Trophoblast cell (in vitro differentiated cells and primary cell): ENCODE measurements at regions not wholly inside any gene's neighbourhood (a gene's known extent, or its start where the extent isn't known, plus 50 kb on each side); places are given as distances from the start of the nearest gene placed in this dataset.
"Not testable (repeated sequence)": the region's sequence is repeated elsewhere in the genome, so short reads cannot be mapped to it uniquely, and the experiment has no call there.

ENCODE experiments used
- DNase-seq, 2 donors: peaks; one replicate each; pipeline ENCODE4 v3.0.0-alpha.2; 2016
- H2AFZ ChIP-seq: 2 replicates; pipeline ENCODE4 v1.6.1; 2013; ENCODE audit warnings: low read length, moderate library complexity, mild to moderate bottlenecking; ENCODE audit not compliant: insufficient read depth, poor library complexity
- H2AK5ac ChIP-seq: 2 replicates; pipeline ENCODE4 v1.6.1; 2013; ENCODE audit warnings: mild to moderate bottlenecking, low read length
- H2BK120ac ChIP-seq: 2 replicates; pipeline ENCODE4 v1.6.1; 2013; ENCODE audit warnings: low read length, mild to moderate bottlenecking, moderate library complexity; ENCODE audit not compliant: insufficient read depth, poor library complexity
- H2BK12ac ChIP-seq: 2 replicates; pipeline ENCODE4 v1.6.1; 2013; ENCODE audit warnings: mild to moderate bottlenecking, low read length, moderate library complexity
- H2BK5ac ChIP-seq: 2 replicates; pipeline ENCODE4 v1.6.1; 2013; ENCODE audit warnings: low read length, low read depth, moderate library complexity, mild to moderate bottlenecking; ENCODE audit not compliant: poor library complexity
- H3K14ac ChIP-seq: 2 replicates; pipeline ENCODE4 v1.6.1; 2013; ENCODE audit warnings: mild to moderate bottlenecking, low read length
- H3K18ac ChIP-seq: 2 replicates; pipeline ENCODE4 v1.6.1; 2013; ENCODE audit warnings: mild to moderate bottlenecking, low read length
- H3K23ac ChIP-seq: 2 replicates; pipeline ENCODE4 v1.6.1; 2013; ENCODE audit warnings: low read length
- H3K27ac ChIP-seq: 2 replicates; pipeline ENCODE4 v1.5.1; 2013; ENCODE audit warnings: low read depth, mild to moderate bottlenecking, inconsistent platforms, low read length, moderate library complexity
- H3K27me3 ChIP-seq: 2 replicates; pipeline ENCODE4 v1.6.1; 2013; ENCODE audit warnings: inconsistent platforms, mild to moderate bottlenecking, low read length, moderate library complexity; ENCODE audit not compliant: insufficient read depth
- H3K36me3 ChIP-seq, 2 experiments: 1 replicate in 1 of 2; 2 replicates in 1 of 2; pipeline ENCODE4 v1.6.1; 2013; ENCODE audit warnings: low read length in 2 of 2, mild to moderate bottlenecking in 2 of 2, moderate library complexity in 1 of 2; ENCODE audit not compliant: insufficient read depth in 2 of 2, control insufficient read depth in 1 of 2
- H3K4ac ChIP-seq: 2 replicates; pipeline ENCODE4 v1.6.1; 2013; ENCODE audit warnings: low read depth, mild to moderate bottlenecking, low read length, moderate library complexity
- H3K4me1 ChIP-seq, 2 experiments: 1 replicate in 1 of 2; 2 replicates in 1 of 2; pipeline ENCODE4 v1.6.1; 2013; ENCODE audit warnings: low read length in 2 of 2, mild to moderate bottlenecking in 2 of 2, moderate library complexity in 1 of 2; ENCODE audit not compliant: insufficient read depth in 2 of 2, control insufficient read depth in 1 of 2
- H3K4me2 ChIP-seq: 2 replicates; pipeline ENCODE4 v1.6.1; 2013; ENCODE audit warnings: inconsistent platforms, mild to moderate bottlenecking, low read length, moderate library complexity
- H3K4me3 ChIP-seq: 2 replicates; pipeline ENCODE4 v1.5.1; 2013; ENCODE audit warnings: mild to moderate bottlenecking, low read depth, low read length, inconsistent platforms
- H3K79me1 ChIP-seq: one replicate; pipeline ENCODE4 v1.6.1; 2013; ENCODE audit warnings: low read length
- H3K79me2 ChIP-seq: 2 replicates; pipeline ENCODE4 v1.6.1; 2013; ENCODE audit warnings: low read length, mild to moderate bottlenecking; ENCODE audit not compliant: control insufficient read depth, insufficient read depth, poor library complexity
- H3K9ac ChIP-seq: 2 replicates; pipeline ENCODE4 v1.6.1; 2013; ENCODE audit warnings: mild to moderate bottlenecking, low read length
- H3K9me3 ChIP-seq: 2 replicates; pipeline ENCODE4 v1.6.1; 2013; ENCODE audit warnings: low read depth, mild to moderate bottlenecking, control low read depth, inconsistent platforms, low read length; ENCODE audit not compliant: insufficient read depth
- H4K12ac ChIP-seq: 2 replicates; pipeline ENCODE4 v1.6.1; 2013; ENCODE audit warnings: low read depth, mild to moderate bottlenecking, low read length, moderate library complexity
- H4K8ac ChIP-seq: 2 replicates; pipeline ENCODE4 v1.6.1; 2013; ENCODE audit warnings: low read depth, mild to moderate bottlenecking, low read length, moderate library complexity
- H4K91ac ChIP-seq: one replicate; pipeline ENCODE4 v1.6.1; 2013; ENCODE audit warnings: low read depth, mild to moderate bottlenecking, low read length, moderate library complexity
- WGBS: extraction: QIAGEN DNeasy Blood & Tissue Kit; methylation state at CpG from one replicate; pipeline ENCODE4 v1.1.7; 2013; ENCODE audit warnings: missing lambda C conversion rate; ENCODE audit not compliant: insufficient read length, insufficient coverage; ENCODE audit errors: extremely low coverage; 5-methylcytosine and 5-hydroxymethylcytosine counted together

DNA sequence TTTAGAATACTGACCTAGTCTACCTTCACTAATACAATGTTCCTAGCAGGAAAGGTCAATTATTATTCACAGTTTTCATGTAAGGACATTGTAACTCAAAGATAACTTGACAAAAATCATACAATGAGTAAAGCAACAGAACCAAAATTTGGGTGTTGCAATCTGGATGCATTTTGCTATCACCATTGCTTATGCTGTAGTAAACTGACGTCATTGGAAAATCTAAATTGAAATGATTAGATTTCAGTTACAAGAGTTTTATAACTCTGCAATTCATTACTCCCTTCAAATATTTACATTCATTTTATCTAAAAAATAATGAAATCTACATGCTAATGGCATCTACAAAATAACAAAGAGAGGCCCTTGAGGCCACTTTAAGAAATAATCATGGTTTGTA lies 147.0 kb downstream of the TENT5A start:
- no peak overlapping the region for H2BK120ac ChIP-seq
- no CpG with 5 or more reads among the region's 1 CpG for WGBS

GRCh38 chr6:81601918-81602317 lies 150.6 kb downstream of the TENT5A start:
- no peak overlapping the region for H3K14ac ChIP-seq
- H3K4me2 ChIP-seq = no peak overlapping the region
- no peak overlapping the region for H4K8ac ChIP-seq
- H3K79me1 ChIP-seq = no peaks in the 10 kb centered on the region
- no peak overlapping the region for H2BK120ac ChIP-seq
- H3K4me1 ChIP-seq = no peaks in the 10 kb centered on the region
- no peaks in the 10 kb centered on the region for H3K79me2 ChIP-seq
- H2AFZ ChIP-seq = no peak overlapping the region
- H4K91ac ChIP-seq = no peak overlapping the region
- H2BK12ac ChIP-seq = no peak overlapping the region
- H3K23ac ChIP-seq = no peak overlapping the region
- no peaks in the 10 kb centered on the region for H3K27me3 ChIP-seq
- no peak overlapping the region for H2BK5ac ChIP-seq
- H4K12ac ChIP-seq = no peak overlapping the region
- no peak overlapping the region for H3K9ac ChIP-seq
- H3K36me3 ChIP-seq = no peaks in the 10 kb centered on the region
- H3K4ac ChIP-seq = no peak overlapping the region
- WGBS = no CpG with 5 or more reads among the region's 2 CpGs
- no peak overlapping the region for H2AK5ac ChIP-seq
- H3K18ac ChIP-seq = no peak overlapping the region
- no peak overlapping the region for H3K4me3 ChIP-seq
- DNase-seq = no peak
- H3K27ac ChIP-seq = no peak overlapping the region
- no peaks in the 10 kb centered on the region for H3K9me3 ChIP-seq

More for the DNA sequence above, 147.0 kb downstream of the TENT5A start:
- Histone ChIP-seq H3K4me2 (no peak overlapping the region), H3K27me3 (no peaks in the 10 kb centered on the region), H4K8ac (no peak overlapping the region), H3K79me1 (no peaks in the 10 kb centered on the region), H3K36me3 (no peaks in the 10 kb centered on the region), H2BK5ac (no peak overlapping the region), H3K4me3 (no peak overlapping the region), H3K9ac (no peak overlapping the region), H3K4ac (no peak overlapping the region), H3K9me3 (no peaks in the 10 kb centered on the region), H3K14ac (no peak overlapping the region), H2BK12ac (no peak overlapping the region), H3K4me1 (no peaks in the 10 kb centered on the region), H3K79me2 (no peaks in the 10 kb centered on the region), H2AFZ (no peak overlapping the region), H4K91ac (no peak overlapping the region), H4K12ac (no peak overlapping the region), H3K18ac (no peak overlapping the region), H3K23ac (no peak overlapping the region), H2AK5ac (no peak overlapping the region), H3K27ac (no peak overlapping the region)
- no peak for DNase-seq

DNA sequence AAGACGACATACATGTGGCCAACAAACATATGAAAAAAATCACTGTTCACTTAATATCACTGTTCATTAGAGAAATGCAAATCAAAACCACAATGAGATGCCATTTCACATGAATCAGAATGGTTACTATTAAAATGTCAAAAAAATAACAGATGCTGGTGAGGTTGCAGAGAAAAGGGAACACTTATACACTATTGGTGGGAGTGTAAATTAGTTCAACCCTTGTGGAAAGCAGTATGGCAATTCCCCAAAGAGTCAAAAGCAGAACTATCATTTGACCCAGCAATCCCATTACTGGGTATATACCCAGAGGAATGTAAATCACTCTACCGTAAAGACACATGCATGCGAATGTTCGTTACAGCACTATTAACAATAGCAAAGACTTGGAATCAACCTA lies 152.0 kb downstream of the TENT5A start:
- H3K79me1 ChIP-seq, H3K4me3 ChIP-seq, H3K79me2 ChIP-seq, DNase-seq, H2AFZ ChIP-seq, H2AK5ac ChIP-seq, H3K36me3 ChIP-seq, H4K91ac ChIP-seq, H4K12ac ChIP-seq, H3K14ac ChIP-seq, H3K4me2 ChIP-seq, H3K9me3 ChIP-seq, H3K23ac ChIP-seq, H3K4me1 ChIP-seq, H3K27me3 ChIP-seq, H2BK120ac ChIP-seq, H4K8ac ChIP-seq, H3K18ac ChIP-seq, H3K27ac ChIP-seq, H3K9ac ChIP-seq, H2BK5ac ChIP-seq, H3K4ac ChIP-seq, H2BK12ac ChIP-seq: not testable (repeated sequence)
- WGBS = no CpG with 5 or more reads among the region's 4 CpGs

DNA sequence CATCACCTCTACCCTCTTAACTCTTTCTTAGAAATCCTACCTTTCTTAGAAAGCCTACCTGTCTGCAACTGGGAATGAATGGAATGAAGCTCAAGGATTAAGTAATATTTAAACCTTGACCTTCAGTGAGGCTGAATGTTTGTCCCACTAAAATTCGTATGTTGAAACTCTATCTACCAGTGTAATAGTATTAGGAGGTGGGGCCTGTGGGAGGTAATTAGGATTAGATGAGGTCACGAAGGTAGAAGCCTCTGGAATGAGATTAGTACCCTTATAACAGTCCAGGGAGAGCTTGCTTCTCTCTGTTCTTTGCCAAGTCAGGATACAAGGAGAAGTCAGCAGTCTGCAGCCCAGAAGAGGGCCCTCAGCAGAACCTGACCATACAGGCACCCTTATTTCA lies 158.0 kb downstream of the TENT5A start:
- no peak overlapping the region for H2AK5ac ChIP-seq
- WGBS = no CpG with 5 or more reads among the region's 2 CpGs
- H4K8ac ChIP-seq = no peak overlapping the region
- H4K91ac ChIP-seq = no peak overlapping the region
- no peaks in the 10 kb centered on the region for H3K36me3 ChIP-seq
- H3K79me2 ChIP-seq = no peaks in the 10 kb centered on the region
- H3K79me1 ChIP-seq = no peaks in the 10 kb centered on the region
- no peak overlapping the region for H3K18ac ChIP-seq
- H3K27me3 ChIP-seq = no peaks in the 10 kb centered on the region
- peak; percentile 89 to 96 for DNase-seq
- H4K12ac ChIP-seq = no peak overlapping the region
- H3K4me3 ChIP-seq = no peak overlapping the region
- H3K9me3 ChIP-seq = no peaks in the 10 kb centered on the region
- no peak overlapping the region for H2BK12ac ChIP-seq
- H3K4ac ChIP-seq = no peak overlapping the region
- no peak overlapping the region for H2BK5ac ChIP-seq
- no peak overlapping the region for H3K27ac ChIP-seq
- H3K4me1 ChIP-seq = peaks cover 2 to 4% of the 10 kb centered on the region in 2 experiments
- no peak overlapping the region for H3K4me2 ChIP-seq
- H3K9ac ChIP-seq = no peak overlapping the region
- H3K14ac ChIP-seq = no peak overlapping the region
- no peak overlapping the region for H2BK120ac ChIP-seq
- H3K23ac ChIP-seq = no peak overlapping the region
- no peak overlapping the region for H2AFZ ChIP-seq
